SK-N-SH (cell line): ENCODE measurements at regions not wholly inside any gene's neighbourhood (a gene's known extent, or its start where the extent isn't known, plus 50 kb on each side); places are given as distances from the start of the nearest gene placed in this dataset.

Experiments
- CTCF ChIA-PET: fragments of 300-600, 350-600 bp; formaldehyde crosslinking; extraction: SDS; loops from one replicate; lab custom pipeline; 2021; lab: Yijun Ruan, JAX
- POLR2A ChIA-PET: fragments of 350-600 bp; sonication (Branson Sonifier 250); formaldehyde crosslinking; extraction: SDS; loops from one replicate; lab custom pipeline; 2020; ENCODE audit warnings: antibody characterized with exemption, inconsistent platforms; lab: Yijun Ruan, JAX
- DNase-seq: peaks from one replicate; pipeline ENCODE4 v3.0.0; 2012
- H2AFZ ChIP-seq: fragments of 200-600 bp; sonication (generic); 2 replicates; pipeline ENCODE4 v1.8.1; 2016; ENCODE audit warnings: antibody characterized with exemption, mild to moderate bottlenecking, low read depth
- H3F3A ChIP-seq: fragments of 200-600 bp; sonication (generic); replicated peaks from 2 replicates; pipeline ENCODE3; 2016; ENCODE audit warnings: antibody characterized with exemption, mild to moderate bottlenecking; ENCODE audit not compliant: insufficient read depth
- H3K27ac ChIP-seq, 2 experiments: fragments of 200-500 bp in 1 of 2; fragments of 200-600 bp in 1 of 2; sonication (Bioruptor generic) in 1 of 2; sonication (generic), shearing (Covaris generic) in 1 of 2; 2 replicates each; pipeline versions ENCODE4 v1.5.1 to v1.6.1; 2014 to 2016; ENCODE audit warnings: low read depth in 2 of 2, inconsistent platforms in 1 of 2, low read length in 1 of 2, mild to moderate bottlenecking in 1 of 2, mixed read lengths in 1 of 2
- H3K27me3 ChIP-seq: fragments of 200-600 bp; sonication (generic), shearing (Covaris generic); 2 replicates; pipeline ENCODE4 v1.6.1; 2016; ENCODE audit warnings: mixed run types; ENCODE audit not compliant: insufficient read depth
- H3K36me3 ChIP-seq, 2 experiments: fragments of 200-500 bp in 1 of 2; fragments of 200-600 bp in 1 of 2; sonication (Bioruptor generic) in 1 of 2; sonication (generic) in 1 of 2; replicated peaks in 1 of 2; 2 replicates each; pipeline versions ENCODE3 to v1.5.1; 2014 to 2016; ENCODE audit warnings: low read length in 1 of 2, mild to moderate bottlenecking in 1 of 2; ENCODE audit not compliant: insufficient read depth in 2 of 2, control insufficient read depth in 1 of 2
- H3K4me1 ChIP-seq, 2 experiments: fragments of 200-500 bp in 1 of 2; fragments of 200-600 bp in 1 of 2; sonication (Bioruptor generic) in 1 of 2; sonication (generic), shearing (Covaris generic) in 1 of 2; 2 replicates each; pipeline versions ENCODE4 v1.5.1 to v1.6.1; 2014 to 2016; ENCODE audit warnings: low read depth in 1 of 2, low read length in 1 of 2, mixed run types in 1 of 2; ENCODE audit not compliant: insufficient read depth in 2 of 2, control insufficient read depth in 1 of 2
- H3K4me2 ChIP-seq: fragments of 200-600 bp; sonication (generic), shearing (Covaris generic); 2 replicates; pipeline ENCODE4 v1.6.1; 2017; ENCODE audit warnings: mixed run types
- H3K4me3 ChIP-seq, 2 experiments: fragments of 200-500 bp in 1 of 2; fragments of 200-600 bp in 1 of 2; sonication (Bioruptor generic) in 1 of 2; sonication (generic), shearing (Covaris generic) in 1 of 2; 2 replicates each; pipeline versions ENCODE4 v1.5.1 to v1.8.1; 2014 to 2016; ENCODE audit warnings: low read depth in 2 of 2, inconsistent platforms in 1 of 2, low read length in 1 of 2, mild to moderate bottlenecking in 1 of 2, mixed read lengths in 1 of 2, moderate library complexity in 1 of 2
- H3K79me2 ChIP-seq: fragments of 200-600 bp; sonication (generic); 2 replicates; pipeline ENCODE4 v1.8.1; 2017; ENCODE audit warnings: mild to moderate bottlenecking; ENCODE audit not compliant: insufficient read depth
- H3K9ac ChIP-seq: fragments of 200-600 bp; sonication (generic); 2 replicates; pipeline ENCODE4 v1.6.1; 2017; ENCODE audit warnings: mixed run types
- H3K9me2 ChIP-seq: fragments of 200-600 bp; sonication (generic); 2 replicates; pipeline ENCODE4 v1.6.1; 2017; ENCODE audit warnings: mixed run types
- H3K9me3 ChIP-seq: fragments of 200-600 bp; sonication (generic); 2 replicates; pipeline ENCODE4 v1.6.1; 2017; ENCODE audit warnings: mixed run types, mild to moderate bottlenecking, moderate library complexity
- H4K20me1 ChIP-seq: fragments of 200-600 bp; sonication (generic); 2 replicates; pipeline ENCODE4 v1.6.1; 2017; ENCODE audit warnings: mild to moderate bottlenecking, mixed run types; ENCODE audit not compliant: insufficient read depth
- EP300 ChIP-seq, 2 experiments: IDR thresholded peaks; 2 replicates each; pipeline versions ENCODE4 v1.4.0 to v1.6.1; 2012; ENCODE audit warnings: borderline replicate concordance in 1 of 2, low read depth in 1 of 2, low read length in 1 of 2
- FOSL2 ChIP-seq: IDR thresholded peaks from 2 replicates; pipeline ENCODE4 v1.4.0; 2012; ENCODE audit warnings: low read depth, mild to moderate bottlenecking, moderate library complexity, borderline replicate concordance
- FOXJ3 ChIP-seq: sonication (generic); formaldehyde crosslinking; IDR thresholded peaks from 2 replicates; pipeline ENCODE4 v1.5.1; 2020; ENCODE audit warnings: mild to moderate bottlenecking, missing genetic modification reagents
- NRF1 ChIP-seq: IDR thresholded peaks from 2 replicates; pipeline ENCODE4 v1.6.1; 2012; ENCODE audit warnings: low read depth, mild to moderate bottlenecking, low read length
- POLR2AphosphoS5 ChIP-seq: IDR thresholded peaks from 2 replicates; pipeline ENCODE4 v1.6.1; 2012; ENCODE audit warnings: low read depth, low read length
- RCOR1 ChIP-seq: fragments of 150-350 bp; IDR thresholded peaks from 2 replicates; pipeline ENCODE4 v1.6.1; 2017; ENCODE audit warnings: antibody characterized with exemption, low read length
- RFX5 ChIP-seq: IDR thresholded peaks from 2 replicates; pipeline ENCODE4 v1.6.1; 2012; ENCODE audit warnings: mild to moderate bottlenecking, improper control_type of control experiment, low read length
- SIN3A ChIP-seq: IDR thresholded peaks from 2 replicates; pipeline ENCODE4 v1.6.1; 2012; ENCODE audit warnings: low read depth, mild to moderate bottlenecking, low read length, moderate library complexity, borderline replicate concordance
- TAF1 ChIP-seq: IDR thresholded peaks from 2 replicates; pipeline ENCODE4 v1.6.1; 2012; ENCODE audit warnings: low read depth, mild to moderate bottlenecking, low read length, moderate library complexity, borderline replicate concordance
- TCF12 ChIP-seq: IDR thresholded peaks from 2 replicates; pipeline ENCODE4 v1.4.0; 2012
- TEAD4 ChIP-seq: IDR thresholded peaks from 2 replicates; pipeline ENCODE4 v1.4.0; 2012; ENCODE audit warnings: mild to moderate bottlenecking, borderline replicate concordance; ENCODE audit not compliant: insufficient read depth
- YY1 ChIP-seq: IDR thresholded peaks from 2 replicates; pipeline ENCODE4 v1.4.0; 2012; ENCODE audit warnings: low read depth, mild to moderate bottlenecking
- WGBS: methylation state at CpG from one replicate; pipeline ENCODE4 v1.1.6; 2017; ENCODE audit warnings: low lambda C conversion rate; 5-methylcytosine and 5-hydroxymethylcytosine counted together
- TF ChIP-seq, protein P1 (sequence below): IDR thresholded peaks from 2 replicates; pipeline ENCODE4; 2012
- TF ChIP-seq, protein P2 (sequence below): fragments of 200-600 bp; sonication (generic); IDR thresholded peaks from 2 replicates; pipeline ENCODE4 v1.6.1; 2017; ENCODE audit warnings: antibody characterized with exemption, mild to moderate bottlenecking, moderate library complexity
- TF ChIP-seq, protein P3 (sequence below): IDR thresholded peaks from 2 replicates; pipeline ENCODE4 v1.6.1; 2012; ENCODE audit warnings: mild to moderate bottlenecking, low read depth, low read length, moderate library complexity

DNA sequence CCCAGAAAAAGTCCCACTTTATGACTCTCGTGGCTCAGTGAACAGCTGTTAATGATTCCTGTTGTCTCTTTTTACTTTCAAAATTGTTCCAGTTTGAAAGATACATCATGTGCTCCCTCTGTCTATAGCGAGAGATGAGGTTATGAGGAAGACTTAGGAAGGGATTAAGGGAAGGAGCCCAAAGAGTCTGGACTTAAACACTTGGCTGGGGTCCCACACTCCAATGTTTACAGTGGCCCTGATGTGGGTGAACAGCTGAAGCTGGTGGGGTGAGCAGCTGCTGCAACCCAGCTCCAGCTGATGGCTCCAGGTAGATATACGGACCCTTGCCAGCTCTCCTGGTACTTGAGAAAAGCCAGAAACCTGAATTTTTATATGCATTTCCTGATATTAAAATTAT is 84.5 kb upstream of the PLET1 start:
- H3K4me2 ChIP-seq: no peak overlapping the region
- no peak overlapping the region for H3K27ac ChIP-seq
- CTCF ChIA-PET: interaction anchor here (1.1 to 2.7 kb wide), 6 partner anchors 10 to 944 kb away, joined by 3 to 8 read pairs (median 5); no protein-coding TSS in a partner anchor

More for the DNA sequence above, 84.5 kb upstream of the PLET1 start:
- 69% methylated on average over 3 of the region's 3 CpGs for WGBS
- Histone ChIP-seq H3K79me2 (no peaks in the 10 kb centered on the region), H3K27me3 (no peaks in the 10 kb centered on the region), H3K4me3 (no peak overlapping the region), H3K36me3 (no peaks in the 10 kb centered on the region), H3K4me1 (peaks cover 0 to 14% of the 10 kb centered on the region in 2 experiments; a peak in 1 of 4 replicates), H2AFZ (no peak overlapping the region), H3F3A (no peaks in the 10 kb centered on the region), H3K9me3 (no peaks in the 10 kb centered on the region), H3K9me2 (no peaks in the 10 kb centered on the region), H4K20me1 (no peaks in the 10 kb centered on the region), H3K9ac (no peak overlapping the region)
- TF ChIP-seq TAF1: no peak
- TF ChIP-seq, protein P1, sequence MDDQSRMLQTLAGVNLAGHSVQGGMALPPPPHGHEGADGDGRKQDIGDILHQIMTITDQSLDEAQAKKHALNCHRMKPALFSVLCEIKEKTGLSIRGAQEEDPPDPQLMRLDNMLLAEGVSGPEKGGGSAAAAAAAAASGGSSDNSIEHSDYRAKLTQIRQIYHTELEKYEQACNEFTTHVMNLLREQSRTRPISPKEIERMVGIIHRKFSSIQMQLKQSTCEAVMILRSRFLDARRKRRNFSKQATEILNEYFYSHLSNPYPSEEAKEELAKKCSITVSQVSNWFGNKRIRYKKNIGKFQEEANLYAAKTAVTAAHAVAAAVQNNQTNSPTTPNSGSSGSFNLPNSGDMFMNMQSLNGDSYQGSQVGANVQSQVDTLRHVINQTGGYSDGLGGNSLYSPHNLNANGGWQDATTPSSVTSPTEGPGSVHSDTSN: no peak
- no peak for TF ChIP-seq YY1
- TF ChIP-seq, protein P2, sequence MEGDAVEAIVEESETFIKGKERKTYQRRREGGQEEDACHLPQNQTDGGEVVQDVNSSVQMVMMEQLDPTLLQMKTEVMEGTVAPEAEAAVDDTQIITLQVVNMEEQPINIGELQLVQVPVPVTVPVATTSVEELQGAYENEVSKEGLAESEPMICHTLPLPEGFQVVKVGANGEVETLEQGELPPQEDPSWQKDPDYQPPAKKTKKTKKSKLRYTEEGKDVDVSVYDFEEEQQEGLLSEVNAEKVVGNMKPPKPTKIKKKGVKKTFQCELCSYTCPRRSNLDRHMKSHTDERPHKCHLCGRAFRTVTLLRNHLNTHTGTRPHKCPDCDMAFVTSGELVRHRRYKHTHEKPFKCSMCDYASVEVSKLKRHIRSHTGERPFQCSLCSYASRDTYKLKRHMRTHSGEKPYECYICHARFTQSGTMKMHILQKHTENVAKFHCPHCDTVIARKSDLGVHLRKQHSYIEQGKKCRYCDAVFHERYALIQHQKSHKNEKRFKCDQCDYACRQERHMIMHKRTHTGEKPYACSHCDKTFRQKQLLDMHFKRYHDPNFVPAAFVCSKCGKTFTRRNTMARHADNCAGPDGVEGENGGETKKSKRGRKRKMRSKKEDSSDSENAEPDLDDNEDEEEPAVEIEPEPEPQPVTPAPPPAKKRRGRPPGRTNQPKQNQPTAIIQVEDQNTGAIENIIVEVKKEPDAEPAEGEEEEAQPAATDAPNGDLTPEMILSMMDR: no peak
- no peak for TF ChIP-seq SIN3A
- TF ChIP-seq RFX5: no peak
- no peak for TF ChIP-seq FOSL2
- TF ChIP-seq FOXJ3 (CRISPR knock-in tag): no peak
- TF ChIP-seq EP300 (IDR thresholded peaks at IDR 0.05; ENCODE audit: borderline replicate concordance in 1 of 2, low read depth in 1 of 2, low read length in 1 of 2): no peak
- TF ChIP-seq, protein P3, sequence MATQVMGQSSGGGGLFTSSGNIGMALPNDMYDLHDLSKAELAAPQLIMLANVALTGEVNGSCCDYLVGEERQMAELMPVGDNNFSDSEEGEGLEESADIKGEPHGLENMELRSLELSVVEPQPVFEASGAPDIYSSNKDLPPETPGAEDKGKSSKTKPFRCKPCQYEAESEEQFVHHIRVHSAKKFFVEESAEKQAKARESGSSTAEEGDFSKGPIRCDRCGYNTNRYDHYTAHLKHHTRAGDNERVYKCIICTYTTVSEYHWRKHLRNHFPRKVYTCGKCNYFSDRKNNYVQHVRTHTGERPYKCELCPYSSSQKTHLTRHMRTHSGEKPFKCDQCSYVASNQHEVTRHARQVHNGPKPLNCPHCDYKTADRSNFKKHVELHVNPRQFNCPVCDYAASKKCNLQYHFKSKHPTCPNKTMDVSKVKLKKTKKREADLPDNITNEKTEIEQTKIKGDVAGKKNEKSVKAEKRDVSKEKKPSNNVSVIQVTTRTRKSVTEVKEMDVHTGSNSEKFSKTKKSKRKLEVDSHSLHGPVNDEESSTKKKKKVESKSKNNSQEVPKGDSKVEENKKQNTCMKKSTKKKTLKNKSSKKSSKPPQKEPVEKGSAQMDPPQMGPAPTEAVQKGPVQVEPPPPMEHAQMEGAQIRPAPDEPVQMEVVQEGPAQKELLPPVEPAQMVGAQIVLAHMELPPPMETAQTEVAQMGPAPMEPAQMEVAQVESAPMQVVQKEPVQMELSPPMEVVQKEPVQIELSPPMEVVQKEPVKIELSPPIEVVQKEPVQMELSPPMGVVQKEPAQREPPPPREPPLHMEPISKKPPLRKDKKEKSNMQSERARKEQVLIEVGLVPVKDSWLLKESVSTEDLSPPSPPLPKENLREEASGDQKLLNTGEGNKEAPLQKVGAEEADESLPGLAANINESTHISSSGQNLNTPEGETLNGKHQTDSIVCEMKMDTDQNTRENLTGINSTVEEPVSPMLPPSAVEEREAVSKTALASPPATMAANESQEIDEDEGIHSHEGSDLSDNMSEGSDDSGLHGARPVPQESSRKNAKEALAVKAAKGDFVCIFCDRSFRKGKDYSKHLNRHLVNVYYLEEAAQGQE: no peak
- TF ChIP-seq NRF1: no peak
- TF ChIP-seq RCOR1: no peak
- no peak for TF ChIP-seq POLR2AphosphoS5
- no peak for TF ChIP-seq TCF12
- no peak for TF ChIP-seq TEAD4
- POLR2A ChIA-PET: interaction anchor here (0.6 kb wide), 1 partner anchor 254 kb away, joined by 3 read pairs; no protein-coding TSS in a partner anchor
- no peak for DNase-seq
